Fibroblast of mammary gland (primary cell): ENCODE measurements at regions not wholly inside any gene's neighbourhood (a gene's known extent, or its start where the extent isn't known, plus 50 kb on each side); places are given as distances from the start of the nearest gene placed in this dataset.
"Not testable (repeated sequence)": the region's sequence is repeated elsewhere in the genome, so short reads cannot be mapped to it uniquely, and the experiment has no call there.

Source experiments
- DNase-seq: peaks from one replicate; pipeline ENCODE4 v3.0.0-alpha.2; 2010; ENCODE audit warnings: low read depth
- H3K4me3 ChIP-seq: 2 replicates; pipeline ENCODE4 v1.5.1; 2011; ENCODE audit warnings: low read depth, mild to moderate bottlenecking, low read length, moderate library complexity; ENCODE audit not compliant: control insufficient read depth
- TF ChIP-seq, protein P1 (sequence below): conservative IDR thresholded peaks from 2 replicates; pipeline ENCODE4 v1.5.1; 2011; ENCODE audit warnings: low read depth, low read length, inconsistent platforms; ENCODE audit not compliant: control insufficient read depth, insufficient read depth

DNA sequence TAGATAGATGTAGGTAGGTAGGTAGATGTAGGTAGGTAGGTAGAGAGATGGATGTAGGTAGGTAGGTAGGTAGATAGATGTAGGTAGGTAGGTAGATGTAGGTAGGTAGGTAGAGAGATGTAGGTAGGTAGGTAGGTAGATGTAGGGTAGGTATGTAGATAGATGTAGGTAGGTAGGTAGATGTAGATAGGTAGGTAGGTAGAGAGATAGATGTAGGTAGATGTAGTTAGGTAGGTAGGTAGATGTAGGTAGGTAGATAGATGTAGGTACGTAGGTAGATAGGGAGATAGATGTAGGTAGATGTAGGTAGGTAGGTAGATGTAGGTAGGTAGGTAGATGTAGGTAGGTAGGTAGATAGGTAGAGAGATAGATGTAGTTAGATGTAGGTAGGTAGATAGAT lies 62.3 kb upstream of the MORC3 start:
- DNase-seq = no peak
- no peak overlapping the region for H3K4me3 ChIP-seq
- TF ChIP-seq, protein P1, sequence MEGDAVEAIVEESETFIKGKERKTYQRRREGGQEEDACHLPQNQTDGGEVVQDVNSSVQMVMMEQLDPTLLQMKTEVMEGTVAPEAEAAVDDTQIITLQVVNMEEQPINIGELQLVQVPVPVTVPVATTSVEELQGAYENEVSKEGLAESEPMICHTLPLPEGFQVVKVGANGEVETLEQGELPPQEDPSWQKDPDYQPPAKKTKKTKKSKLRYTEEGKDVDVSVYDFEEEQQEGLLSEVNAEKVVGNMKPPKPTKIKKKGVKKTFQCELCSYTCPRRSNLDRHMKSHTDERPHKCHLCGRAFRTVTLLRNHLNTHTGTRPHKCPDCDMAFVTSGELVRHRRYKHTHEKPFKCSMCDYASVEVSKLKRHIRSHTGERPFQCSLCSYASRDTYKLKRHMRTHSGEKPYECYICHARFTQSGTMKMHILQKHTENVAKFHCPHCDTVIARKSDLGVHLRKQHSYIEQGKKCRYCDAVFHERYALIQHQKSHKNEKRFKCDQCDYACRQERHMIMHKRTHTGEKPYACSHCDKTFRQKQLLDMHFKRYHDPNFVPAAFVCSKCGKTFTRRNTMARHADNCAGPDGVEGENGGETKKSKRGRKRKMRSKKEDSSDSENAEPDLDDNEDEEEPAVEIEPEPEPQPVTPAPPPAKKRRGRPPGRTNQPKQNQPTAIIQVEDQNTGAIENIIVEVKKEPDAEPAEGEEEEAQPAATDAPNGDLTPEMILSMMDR = no peak

DNA sequence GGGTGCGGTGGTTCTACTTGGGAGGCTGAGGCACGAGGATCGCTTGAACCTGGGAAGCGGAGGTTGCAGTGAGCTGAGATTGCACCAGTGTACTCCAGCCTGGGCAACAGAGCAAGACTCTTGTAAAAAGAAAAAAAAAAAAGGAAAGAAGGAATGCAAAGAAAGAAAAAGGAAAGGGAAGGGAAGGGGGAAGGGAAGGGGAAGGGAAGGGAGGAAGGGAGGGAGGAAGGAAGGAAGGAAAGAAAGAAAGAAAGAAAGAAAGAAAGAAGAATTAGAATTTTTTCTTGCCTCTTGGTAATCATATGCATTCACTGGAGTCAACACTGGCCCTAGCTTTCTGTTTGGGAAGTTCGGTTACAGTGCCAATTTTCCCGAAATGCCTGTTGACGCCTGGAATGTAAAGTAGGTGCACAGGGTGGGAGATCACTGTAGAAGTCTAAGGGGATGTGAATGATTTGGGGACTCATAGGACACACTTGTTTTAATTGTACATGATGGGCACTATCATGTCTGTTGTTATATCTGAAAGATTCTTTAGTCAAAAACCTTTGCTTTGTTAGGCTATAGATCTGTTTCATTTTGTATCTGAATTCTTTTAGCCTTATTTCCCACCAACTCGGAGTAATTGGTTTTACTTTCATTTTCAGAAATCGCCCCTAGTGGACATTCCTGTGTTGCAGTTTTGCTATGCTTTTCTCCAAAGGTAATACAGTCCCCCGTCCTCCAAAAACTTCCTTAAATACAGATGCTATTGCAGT lies 59.8 kb upstream of the MORC3 start:
- H3K4me3 ChIP-seq = peak overlapping the region; percentile 49
- TF ChIP-seq, protein P1 = peak; percentile 82
- DNase-seq = peak; percentile 68

DNA sequence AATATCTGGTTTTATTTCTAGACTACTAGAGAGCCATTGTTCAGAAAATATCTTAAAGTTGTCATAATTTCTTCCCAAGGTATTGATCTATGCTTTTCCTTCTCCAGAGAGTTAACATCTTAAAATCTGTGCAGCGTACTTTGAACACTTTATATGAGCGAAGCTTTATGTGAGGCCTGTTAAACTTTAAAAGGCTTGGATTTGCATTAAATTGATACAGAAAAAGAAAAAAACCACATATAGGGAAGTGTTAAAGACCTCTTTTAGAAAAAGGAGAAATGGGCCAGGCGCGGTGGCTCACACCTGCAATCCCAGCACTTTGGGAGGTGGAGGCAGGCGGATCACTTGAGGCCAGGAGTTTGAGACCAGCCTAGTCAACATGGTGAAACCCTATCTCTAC lies 59.2 kb upstream of the MORC3 start:
- no peak overlapping the region for H3K4me3 ChIP-seq
- DNase-seq = no peak
- TF ChIP-seq, protein P1 = no peak

DNA sequence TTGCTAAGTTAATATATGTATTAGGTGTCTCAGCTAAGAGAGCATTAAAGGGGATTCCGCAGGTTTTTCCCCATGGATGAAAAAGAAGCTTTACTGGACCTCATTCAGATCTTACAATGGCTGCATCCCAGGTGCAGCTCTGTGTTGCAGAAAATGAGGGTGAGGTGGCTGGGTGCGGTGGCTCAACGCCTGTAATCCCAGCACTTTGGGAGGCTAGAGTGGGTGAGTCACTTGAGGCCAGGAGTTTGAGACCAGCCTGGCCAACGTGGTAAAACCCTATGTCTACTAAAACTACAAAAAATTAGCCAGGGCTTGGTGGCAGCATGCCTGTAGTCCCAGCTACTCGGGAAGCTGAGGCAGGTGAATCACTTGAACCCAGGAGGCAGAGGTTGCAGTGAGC lies 58.5 kb upstream of the MORC3 start:
- no peak overlapping the region for H3K4me3 ChIP-seq
- TF ChIP-seq, protein P1 = no peak
- DNase-seq = no peak

DNA sequence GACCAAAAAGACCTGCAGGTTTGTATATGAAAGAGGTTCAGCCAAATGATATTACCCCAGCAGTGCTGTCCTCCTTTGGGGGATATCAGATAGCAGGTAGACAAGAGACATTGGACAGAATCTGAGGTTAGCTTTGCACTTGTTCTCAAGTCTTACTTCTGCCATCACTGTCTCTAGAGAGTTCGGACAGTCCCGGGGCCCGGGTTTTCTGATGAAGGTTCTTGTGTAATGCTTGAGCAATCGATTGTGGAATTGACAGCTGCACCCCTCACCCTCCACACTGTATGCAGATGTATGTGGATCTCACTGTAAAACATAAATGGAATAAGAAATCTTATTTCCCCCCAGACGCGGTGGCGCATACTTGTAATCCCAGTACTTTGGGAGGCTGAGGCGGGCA lies 56.2 kb upstream of the MORC3 start:
- no peak for DNase-seq
- no peak overlapping the region for H3K4me3 ChIP-seq
- TF ChIP-seq, protein P1 = no peak

DNA sequence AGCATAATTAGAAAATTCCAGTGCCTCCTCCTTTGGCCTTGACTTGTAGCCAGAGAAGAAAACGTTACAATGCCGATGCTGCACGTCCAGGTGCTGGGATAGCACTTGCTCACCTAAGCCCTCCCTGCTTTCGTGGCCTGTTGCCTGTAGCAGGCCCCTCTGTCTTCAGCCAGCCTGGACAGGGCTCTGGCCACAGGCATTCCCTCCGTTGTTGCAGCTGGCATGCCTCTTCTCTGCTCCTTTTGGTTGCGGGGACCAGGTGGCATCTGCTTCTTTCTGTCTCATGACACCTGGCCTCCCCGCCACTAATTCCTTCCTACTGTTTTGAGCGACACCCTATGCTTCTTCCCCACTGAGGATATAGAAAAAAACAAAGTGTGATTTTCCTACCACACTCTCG lies 54.6 kb upstream of the MORC3 start:
- TF ChIP-seq, protein P1 = no peak
- no peak overlapping the region for H3K4me3 ChIP-seq
- DNase-seq = no peak

DNA sequence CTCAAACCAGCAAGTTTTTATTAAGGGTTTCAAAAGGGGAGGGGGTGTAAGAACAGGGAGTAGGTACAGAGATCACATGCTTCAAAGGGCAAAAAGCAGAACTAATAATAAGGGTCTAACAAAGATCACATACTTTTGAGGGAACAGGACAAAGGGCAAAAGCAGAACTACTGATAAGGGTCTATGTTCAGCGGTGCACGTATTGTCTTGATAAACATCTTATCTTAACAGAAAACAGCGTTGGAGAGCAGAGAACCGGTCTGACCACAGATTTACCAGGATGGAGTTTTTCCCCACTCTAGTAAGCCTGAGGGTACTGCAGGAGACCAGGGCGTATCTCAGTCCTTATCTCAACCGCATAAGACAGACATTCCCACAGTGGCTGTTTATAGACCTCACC lies 52.2 kb upstream of the MORC3 start:
- H3K4me3 ChIP-seq, DNase-seq: not testable (repeated sequence)

DNA sequence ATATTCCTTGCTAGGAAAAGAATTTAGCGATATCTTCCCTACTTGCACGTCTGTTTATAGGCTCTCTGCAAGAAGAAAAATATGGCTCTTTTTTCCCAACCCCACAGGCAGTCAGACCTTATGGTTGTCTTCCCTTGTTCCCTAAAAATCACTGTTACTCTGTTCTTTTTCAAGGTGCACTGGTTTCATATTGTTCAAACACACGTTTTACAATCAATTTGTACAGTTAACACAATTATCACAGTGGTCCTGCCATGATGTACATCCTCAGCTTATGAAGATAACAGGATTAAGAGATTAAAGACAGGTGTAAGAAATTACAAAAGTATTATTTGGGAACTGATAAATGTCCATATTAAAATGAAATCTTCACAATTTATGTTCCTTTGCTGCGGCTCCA lies 51.7 kb upstream of the MORC3 start:
- not testable (repeated sequence) for DNase-seq, H3K4me3 ChIP-seq
